ENCODE measurements at regions not wholly inside any gene's neighbourhood (a gene's known extent, or its start where the extent isn't known, plus 50 kb on each side); places are given as distances from the start of the nearest gene placed in this dataset.

- FAIRE-seq (no peak), DNase-seq (ENCODE audit: low read depth, low spot score) (no peak)
- Histone ChIP-seq H3K27ac (ENCODE audit: insufficient read depth, low read depth, low read length) (no peak overlapping the region), H3K9me3 (replicated peaks; ENCODE audit: control insufficient read depth, insufficient read depth, low read length) (peaks cover 2% of the 10 kb centered on the region), H3K9ac (replicated peaks; ENCODE audit: extremely low read depth, insufficient read depth, low read length) (no peak overlapping the region), H4K20me1 (replicated peaks; ENCODE audit: control insufficient read depth, extremely low read depth, insufficient read depth, low read length) (no peaks in the 10 kb centered on the region), H3K36me3 (ENCODE audit: control insufficient read depth in 2 of 2, extremely low read depth in 1 of 2, insufficient read depth in 2 of 2, low read length in 2 of 2) (no peaks in the 10 kb centered on the region), H3K4me3 (replicated peaks in 1 of 3; ENCODE audit: insufficient read depth in 1 of 3, low read depth in 1 of 3, low read length in 3 of 3) (no peak overlapping the region), H3K4me1 (ENCODE audit: control insufficient read depth, extremely low read depth, insufficient read depth, low read length) (no peaks in the 10 kb centered on the region), H3K27me3 (ENCODE audit: control insufficient read depth in 2 of 2, insufficient read depth in 2 of 2, low read length in 2 of 2) (no peaks in the 10 kb centered on the region), H3K79me2 (ENCODE audit: control insufficient read depth, insufficient read depth, low read length) (no peaks in the 10 kb centered on the region), H3K9me1 (replicated peaks; ENCODE audit: control insufficient read depth, extremely low read depth, insufficient read depth, low read length) (no peaks in the 10 kb centered on the region), H3K4me2 (ENCODE audit: insufficient read depth, low read length) (no peak overlapping the region), H2AFZ (ENCODE audit: low read depth, low read length) (no peak overlapping the region)
- no TSS peak for BruUV-seq (replicated peaks)
- intact Hi-C loops (cut with micrococcal nuclease): no loop called here
- ChIA-PET CTCF (no interaction called here), POLR2A (no interaction called here)
- dilution Hi-C loops (cut with MboI; ENCODE audit: extremely low pct_ligation_motif_present, low sequenced_read_pairs): no loop called here
- TF ChIP-seq POLR2AphosphoS5 (IDR thresholded peaks at IDR 0.05; ENCODE audit: insufficient read depth, low read depth, low read length) (no peak), JUN (IDR thresholded peaks at IDR 0.05; ENCODE audit: borderline replicate concordance, insufficient read depth, insufficient read length, low read depth) (no peak), POLR2A (IDR thresholded peaks at IDR 0.05; ENCODE audit: low read depth, low read length) (no peak), GATA2 (IDR thresholded peaks at IDR 0.05; ENCODE audit: insufficient read depth, insufficient read length, low read depth, low read length) (no peak)
Measured at GRCh38 chr6:8642854-8643253, 207.5 kb upstream of the SLC35B3 start.

GRCh38 chr6:8642131-8642530 is 206.8 kb upstream of the SLC35B3 start:
- dilution Hi-C loops (cut with MboI; ENCODE audit: extremely low pct_ligation_motif_present, low sequenced_read_pairs) (no loop called here), intact Hi-C loops (cut with micrococcal nuclease) (no loop called here)
- Histone ChIP-seq H3K36me3 (ENCODE audit: control insufficient read depth in 2 of 2, extremely low read depth in 1 of 2, insufficient read depth in 2 of 2, low read length in 2 of 2) (no peaks in the 10 kb centered on the region), H3K4me3 (replicated peaks in 1 of 3; ENCODE audit: insufficient read depth in 1 of 3, low read depth in 1 of 3, low read length in 3 of 3) (no peak overlapping the region), H3K9ac (replicated peaks; ENCODE audit: extremely low read depth, insufficient read depth, low read length) (no peak overlapping the region), H3K27me3 (ENCODE audit: control insufficient read depth in 2 of 2, insufficient read depth in 2 of 2, low read length in 2 of 2) (no peaks in the 10 kb centered on the region), H2AFZ (ENCODE audit: low read depth, low read length) (no peak overlapping the region), H3K4me1 (ENCODE audit: control insufficient read depth, extremely low read depth, insufficient read depth, low read length) (no peaks in the 10 kb centered on the region), H4K20me1 (replicated peaks; ENCODE audit: control insufficient read depth, extremely low read depth, insufficient read depth, low read length) (no peaks in the 10 kb centered on the region), H3K79me2 (ENCODE audit: control insufficient read depth, insufficient read depth, low read length) (no peaks in the 10 kb centered on the region), H3K4me2 (ENCODE audit: insufficient read depth, low read length) (no peak overlapping the region), H3K9me3 (replicated peaks; ENCODE audit: control insufficient read depth, insufficient read depth, low read length) (peaks cover 2% of the 10 kb centered on the region), H3K27ac (ENCODE audit: insufficient read depth, low read depth, low read length) (no peak overlapping the region), H3K9me1 (replicated peaks; ENCODE audit: control insufficient read depth, extremely low read depth, insufficient read depth, low read length) (no peaks in the 10 kb centered on the region)
- no peak for DNase-seq (ENCODE audit: low read depth, low spot score)
- ChIA-PET POLR2A (no interaction called here), CTCF (no interaction called here)
- no peak for FAIRE-seq
- TF ChIP-seq EZH2 (IDR thresholded peaks at IDR 0.05; ENCODE audit: borderline replicate concordance, low read depth, low read length, severe bottlenecking): no peak
- no peak for TF ChIP-seq MAX (IDR thresholded peaks at IDR 0.05; ENCODE audit: insufficient read depth, insufficient read length)
- no peak for TF ChIP-seq MYC (IDR thresholded peaks at IDR 0.05; ENCODE audit: low read depth, low read length)
- TF ChIP-seq FOS (IDR thresholded peaks at IDR 0.05; ENCODE audit: borderline replicate concordance, insufficient read depth, low read length): no peak
- no peak for TF ChIP-seq GATA2 (IDR thresholded peaks at IDR 0.05; ENCODE audit: insufficient read depth, insufficient read length, low read depth, low read length)
- TF ChIP-seq POLR2AphosphoS5 (IDR thresholded peaks at IDR 0.05; ENCODE audit: insufficient read depth, low read depth, low read length): no peak
- TF ChIP-seq POLR2A (IDR thresholded peaks at IDR 0.05; ENCODE audit: low read depth, low read length): no peak
- TF ChIP-seq JUN (IDR thresholded peaks at IDR 0.05; ENCODE audit: borderline replicate concordance, insufficient read depth, insufficient read length, low read depth): no peak
- TF ChIP-seq, protein P1, sequence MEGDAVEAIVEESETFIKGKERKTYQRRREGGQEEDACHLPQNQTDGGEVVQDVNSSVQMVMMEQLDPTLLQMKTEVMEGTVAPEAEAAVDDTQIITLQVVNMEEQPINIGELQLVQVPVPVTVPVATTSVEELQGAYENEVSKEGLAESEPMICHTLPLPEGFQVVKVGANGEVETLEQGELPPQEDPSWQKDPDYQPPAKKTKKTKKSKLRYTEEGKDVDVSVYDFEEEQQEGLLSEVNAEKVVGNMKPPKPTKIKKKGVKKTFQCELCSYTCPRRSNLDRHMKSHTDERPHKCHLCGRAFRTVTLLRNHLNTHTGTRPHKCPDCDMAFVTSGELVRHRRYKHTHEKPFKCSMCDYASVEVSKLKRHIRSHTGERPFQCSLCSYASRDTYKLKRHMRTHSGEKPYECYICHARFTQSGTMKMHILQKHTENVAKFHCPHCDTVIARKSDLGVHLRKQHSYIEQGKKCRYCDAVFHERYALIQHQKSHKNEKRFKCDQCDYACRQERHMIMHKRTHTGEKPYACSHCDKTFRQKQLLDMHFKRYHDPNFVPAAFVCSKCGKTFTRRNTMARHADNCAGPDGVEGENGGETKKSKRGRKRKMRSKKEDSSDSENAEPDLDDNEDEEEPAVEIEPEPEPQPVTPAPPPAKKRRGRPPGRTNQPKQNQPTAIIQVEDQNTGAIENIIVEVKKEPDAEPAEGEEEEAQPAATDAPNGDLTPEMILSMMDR (IDR thresholded peaks at IDR 0.05; ENCODE audit: extremely low read depth in 1 of 2, insufficient read depth in 1 of 2, low read depth in 1 of 2, low read length in 2 of 2): no peak
- BruUV-seq (replicated peaks): no TSS peak
